Sigmoid colon (tissue), 4 donors: ENCODE measurements at regions not wholly inside any gene's neighbourhood (a gene's known extent, or its start where the extent isn't known, plus 50 kb on each side); places are given as distances from the start of the nearest gene placed in this dataset.

ENCODE experiments used
- POLR2AphosphoS5 ChIP-seq, 4 donors: sonication (generic); formaldehyde crosslinking; IDR thresholded peaks; one replicate each; pipeline ENCODE4 v1.6.1; 2017; ENCODE audit warnings: antibody characterized with exemption in 4 of 4
- TF ChIP-seq, protein P1 (sequence below), 4 experiments: fragments of 450-650 bp in 3 of 4; fragments of 200-600 bp in 1 of 4; IDR thresholded peaks; one replicate each; pipeline ENCODE4 v1.5.1; 2016 to 2019; ENCODE audit warnings: antibody characterized with exemption in 4 of 4, mild to moderate bottlenecking in 3 of 4, moderate library complexity in 2 of 4

DNA sequence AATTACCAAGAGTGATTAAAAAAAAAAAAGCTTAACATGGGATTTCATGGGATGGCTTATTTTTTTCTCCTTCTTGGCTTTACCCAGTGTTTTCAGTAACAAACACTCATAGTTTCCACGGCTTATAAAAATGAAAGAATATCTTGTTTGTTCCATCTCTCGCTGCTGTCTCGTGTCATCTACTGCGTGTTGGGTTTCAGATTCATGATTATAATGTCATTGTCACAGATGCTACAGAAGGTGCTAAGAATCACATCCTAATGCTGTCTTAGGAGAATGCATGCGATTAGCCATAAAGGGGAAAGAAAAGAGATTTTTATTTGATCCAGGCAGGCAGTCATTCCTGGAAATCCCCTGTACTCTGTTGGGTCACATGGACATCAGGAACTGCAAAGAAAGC, 1267.6 kb upstream of the TMEM132C start:
- no peak for TF ChIP-seq POLR2AphosphoS5 (IDR thresholded peaks at IDR 0.05)
- TF ChIP-seq, protein P1, sequence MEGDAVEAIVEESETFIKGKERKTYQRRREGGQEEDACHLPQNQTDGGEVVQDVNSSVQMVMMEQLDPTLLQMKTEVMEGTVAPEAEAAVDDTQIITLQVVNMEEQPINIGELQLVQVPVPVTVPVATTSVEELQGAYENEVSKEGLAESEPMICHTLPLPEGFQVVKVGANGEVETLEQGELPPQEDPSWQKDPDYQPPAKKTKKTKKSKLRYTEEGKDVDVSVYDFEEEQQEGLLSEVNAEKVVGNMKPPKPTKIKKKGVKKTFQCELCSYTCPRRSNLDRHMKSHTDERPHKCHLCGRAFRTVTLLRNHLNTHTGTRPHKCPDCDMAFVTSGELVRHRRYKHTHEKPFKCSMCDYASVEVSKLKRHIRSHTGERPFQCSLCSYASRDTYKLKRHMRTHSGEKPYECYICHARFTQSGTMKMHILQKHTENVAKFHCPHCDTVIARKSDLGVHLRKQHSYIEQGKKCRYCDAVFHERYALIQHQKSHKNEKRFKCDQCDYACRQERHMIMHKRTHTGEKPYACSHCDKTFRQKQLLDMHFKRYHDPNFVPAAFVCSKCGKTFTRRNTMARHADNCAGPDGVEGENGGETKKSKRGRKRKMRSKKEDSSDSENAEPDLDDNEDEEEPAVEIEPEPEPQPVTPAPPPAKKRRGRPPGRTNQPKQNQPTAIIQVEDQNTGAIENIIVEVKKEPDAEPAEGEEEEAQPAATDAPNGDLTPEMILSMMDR (IDR thresholded peaks at IDR 0.05), result no peak
